GM12865 (cell line): ENCODE measurements at regions not wholly inside any gene's neighbourhood (a gene's known extent, or its start where the extent isn't known, plus 50 kb on each side); places are given as distances from the start of the nearest gene placed in this dataset.

Experiments
- DNase-seq: peaks from one replicate; pipeline ENCODE4 v3.0.0; 2010; ENCODE audit warnings: low read depth
- H3K4me3 ChIP-seq: 2 replicates; pipeline ENCODE4 v1.5.1; 2011; ENCODE audit warnings: mild to moderate bottlenecking, low read depth, low read length, control low read depth
- CTCF ChIP-seq: IDR thresholded peaks from 2 replicates; pipeline ENCODE4 v1.5.1; 2011; ENCODE audit warnings: low read length, control low read depth, low read depth, inconsistent platforms; ENCODE audit not compliant: insufficient read depth; ENCODE audit errors: missing control alignments

GRCh38 chr6:74607468-74607867 lies 598.4 kb downstream of the COL12A1 start:
- no peak for DNase-seq
- no peak for TF ChIP-seq CTCF
- H3K4me3 ChIP-seq: no peak overlapping the region

- no peak overlapping the region for H3K4me3 ChIP-seq
- no peak for DNase-seq
- TF ChIP-seq CTCF: no peak
These were observed 599.2 kb downstream of the COL12A1 start for GRCh38 chr6:74606582-74607071.

DNA sequence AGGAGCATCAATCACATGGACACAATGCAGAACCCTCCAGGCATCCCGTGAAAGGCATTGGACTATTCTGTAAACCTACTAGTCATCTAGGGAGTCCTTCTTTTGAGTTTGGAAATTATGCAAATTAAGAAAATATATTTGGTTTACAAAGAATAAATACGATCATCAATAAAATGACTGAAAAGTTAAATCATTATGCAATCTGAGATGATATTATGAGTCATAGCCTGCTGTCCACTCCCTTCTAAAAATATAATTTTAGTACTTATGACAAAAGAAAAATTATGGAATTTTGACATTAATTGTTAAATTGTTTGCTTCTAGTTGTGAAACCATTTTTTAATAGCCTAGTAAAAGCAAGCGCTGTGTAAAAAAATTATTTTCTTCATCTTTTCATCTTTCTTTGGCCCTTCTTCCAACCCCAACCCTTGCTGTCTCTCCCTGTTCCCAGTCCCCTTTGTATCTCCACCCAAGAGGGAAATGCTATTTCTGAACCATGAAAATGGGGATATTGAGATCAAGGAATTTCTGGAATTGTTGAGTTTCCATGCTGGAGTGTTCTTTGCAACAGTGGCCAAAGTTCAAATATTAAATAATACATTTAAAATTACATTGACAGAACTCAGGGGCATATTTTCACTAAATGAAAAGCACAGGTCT lies 599.8 kb downstream of the COL12A1 start:
- H3K4me3 ChIP-seq: no peak overlapping the region
- TF ChIP-seq CTCF: no peak
- no peak for DNase-seq

DNA sequence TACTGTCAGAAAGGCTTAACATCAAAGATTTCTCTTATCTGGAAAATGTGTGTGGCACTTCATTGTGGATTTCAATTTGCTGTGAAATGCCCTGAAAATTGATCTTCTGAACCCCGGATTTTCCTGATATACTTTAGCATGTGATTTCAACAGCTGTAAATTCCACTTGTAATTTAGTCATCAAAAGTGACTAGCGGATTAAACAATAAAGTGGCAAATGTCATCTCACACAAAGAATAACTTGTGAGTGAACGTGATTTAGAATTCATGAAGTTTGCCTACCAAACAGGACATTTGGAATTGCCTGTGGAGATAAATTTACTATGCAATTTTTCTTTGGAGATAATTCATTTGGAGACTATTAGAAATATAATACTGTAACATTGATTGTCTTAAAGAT lies 601.6 kb downstream of the COL12A1 start:
- no peak for TF ChIP-seq CTCF
- no peak overlapping the region for H3K4me3 ChIP-seq
- no peak for DNase-seq

GRCh38 chr6:74603322-74604076 lies 602.4 kb downstream of the COL12A1 start:
- no peak overlapping the region for H3K4me3 ChIP-seq
- DNase-seq: no peak
- no peak for TF ChIP-seq CTCF

DNA sequence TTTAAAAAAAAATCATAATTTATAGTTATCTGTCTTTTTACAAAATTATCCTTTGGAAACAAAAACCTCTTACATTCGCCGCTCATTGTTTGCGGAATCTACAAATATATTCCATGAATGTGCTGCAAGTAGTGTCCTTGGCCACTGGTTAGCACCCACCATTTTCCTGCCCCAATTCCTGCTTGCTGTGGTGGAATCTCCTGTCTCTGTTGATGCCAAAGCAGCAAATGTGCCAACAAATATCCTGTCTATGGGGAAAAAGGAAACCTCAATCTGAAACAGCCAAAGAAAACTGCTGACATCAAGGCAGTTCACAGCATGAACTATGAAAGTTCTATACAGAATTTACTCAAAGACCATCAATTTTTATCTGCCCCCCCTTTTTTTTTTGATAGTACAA lies 603.6 kb downstream of the COL12A1 start:
- TF ChIP-seq CTCF: no peak
- DNase-seq: no peak
- H3K4me3 ChIP-seq: no peak overlapping the region
